Activated CD4-positive, alpha-beta T cell treated with anti-CD3 and anti-CD28 coated beads for 36 hours (primary cell): ENCODE measurements at regions not wholly inside any gene's neighbourhood (a gene's known extent, or its start where the extent isn't known, plus 50 kb on each side); places are given as distances from the start of the nearest gene placed in this dataset.

Experiments used
- ATAC-seq: fragments of 200-7000 bp; cut with Tn5 transposase; one replicate; pipeline ENCODE4 v1.10.0; 2021; ENCODE audit warnings: mild to moderate bottlenecking, moderate library complexity
- CTCF ChIA-PET: fragments of 350-600 bp; sonication (Branson Sonifier 250); formaldehyde crosslinking; loops from one replicate; lab custom pipeline; 2021; ENCODE audit warnings: antibody characterized with exemption; lab: Charles Lee
- POLR2A ChIA-PET: fragments of 350-600 bp; sonication (Branson Sonifier 250); formaldehyde crosslinking; loops from one replicate; lab custom pipeline; 2021; ENCODE audit warnings: antibody characterized with exemption, inconsistent platforms; lab: Charles Lee
- DNase-seq: peaks from one replicate; pipeline ENCODE4 v3.0.0-alpha.2; 2020
- H3K27ac Mint-ChIP-seq: one replicate; pipeline ENCODE4 v1.8.0; 2021; ENCODE audit warnings: mixed read lengths
- H3K27me3 Mint-ChIP-seq: one replicate; pipeline ENCODE4 v1.8.0; 2021; ENCODE audit warnings: mixed read lengths
- H3K36me3 Mint-ChIP-seq: one replicate; pipeline ENCODE4 v1.8.0; 2021; ENCODE audit warnings: low read depth, mixed read lengths
- H3K4me1 Mint-ChIP-seq: one replicate; pipeline ENCODE4 v1.8.0; 2021; ENCODE audit warnings: mixed read lengths
- H3K4me3 Mint-ChIP-seq: one replicate; pipeline ENCODE4 v1.8.0; 2021; ENCODE audit warnings: mild to moderate bottlenecking, moderate library complexity, mixed read lengths
- H3K9me3 Mint-ChIP-seq: one replicate; pipeline ENCODE4 v1.8.0; 2021; ENCODE audit warnings: low read depth, mixed read lengths
- intact Hi-C, 2 experiments: fragments of 100-400 bp; cut with DNase I in 1 of 2; cut with micrococcal nuclease in 1 of 2; formaldehyde crosslinking; loops; one replicate each; pipeline versions ENCODE4 v1.14.2 to v1.15.1; 2022 to 2024; cut with DNase I, micrococcal nuclease

GRCh38 chr10:58001159-58001558 lies 266.5 kb downstream of the IPMK start:
- no peak overlapping the region for H3K4me3 Mint-ChIP-seq
- peaks cover 5% of the 10 kb centered on the region for H3K27me3 Mint-ChIP-seq
- ChIA-PET CTCF (no interaction called here), POLR2A (no interaction called here)
- intact Hi-C loops = no loop called here
- no peaks in the 10 kb centered on the region for H3K4me1 Mint-ChIP-seq
- H3K27ac Mint-ChIP-seq = no peak overlapping the region
- H3K9me3 Mint-ChIP-seq = no peaks in the 10 kb centered on the region
- no peaks in the 10 kb centered on the region for H3K36me3 Mint-ChIP-seq
- DNase-seq (no peak), ATAC-seq (no peak)

GRCh38 chr10:57996536-57996935 lies 271.2 kb downstream of the IPMK start:
- ChIA-PET CTCF (no interaction called here), POLR2A (no interaction called here)
- Mint-ChIP-seq H3K4me3 (no peak overlapping the region), H3K4me1 (no peaks in the 10 kb centered on the region), H3K27me3 (no peaks in the 10 kb centered on the region), H3K9me3 (no peaks in the 10 kb centered on the region), H3K27ac (no peak overlapping the region), H3K36me3 (no peaks in the 10 kb centered on the region)
- no peak for ATAC-seq
- DNase-seq = no peak
- intact Hi-C loops = no loop called here

- Mint-ChIP-seq H3K9me3 (no peaks in the 10 kb centered on the region), H3K27ac (no peak overlapping the region), H3K27me3 (no peaks in the 10 kb centered on the region), H3K4me1 (no peaks in the 10 kb centered on the region), H3K36me3 (no peaks in the 10 kb centered on the region), H3K4me3 (no peak overlapping the region)
- ATAC-seq = no peak
- DNase-seq = no peak
- POLR2A ChIA-PET = no interaction called here
- CTCF ChIA-PET = no interaction called here
- intact Hi-C loops = no loop called here
Measured at GRCh38 chr10:57993302-57993701, 274.4 kb downstream of the IPMK start.

- H3K27me3 Mint-ChIP-seq = no peaks in the 10 kb centered on the region
- no peaks in the 10 kb centered on the region for H3K9me3 Mint-ChIP-seq
- ATAC-seq (no peak), DNase-seq (no peak)
- no peak overlapping the region for H3K27ac Mint-ChIP-seq
- CTCF ChIA-PET = interaction anchor here (0.6 kb wide), 1 partner anchor 1254 kb away, joined by 3 read pairs; no protein-coding TSS in a partner anchor
- intact Hi-C loops = no loop called here
- no peaks in the 10 kb centered on the region for H3K4me1 Mint-ChIP-seq
- POLR2A ChIA-PET = no interaction called here
- H3K36me3 Mint-ChIP-seq = no peaks in the 10 kb centered on the region
- no peak overlapping the region for H3K4me3 Mint-ChIP-seq
Measured at GRCh38 chr10:57992321-57993077, 275.2 kb downstream of the IPMK start.

- POLR2A ChIA-PET = no interaction called here
- no peak overlapping the region for H3K27ac Mint-ChIP-seq
- no peaks in the 10 kb centered on the region for H3K27me3 Mint-ChIP-seq
- H3K36me3 Mint-ChIP-seq = no peaks in the 10 kb centered on the region
- no peaks in the 10 kb centered on the region for H3K4me1 Mint-ChIP-seq
- ATAC-seq (no peak), DNase-seq (no peak)
- H3K4me3 Mint-ChIP-seq = no peak overlapping the region
- CTCF ChIA-PET = no interaction called here
- H3K9me3 Mint-ChIP-seq = no peaks in the 10 kb centered on the region
- intact Hi-C loops = no loop called here
Measured at GRCh38 chr10:57988964-57989363, 278.7 kb downstream of the IPMK start.

GRCh38 chr10:57987055-57987721 lies 280.5 kb downstream of the IPMK start:
- DNase-seq (no peak), ATAC-seq (no peak)
- ChIA-PET CTCF (no interaction called here), POLR2A (no interaction called here)
- no peaks in the 10 kb centered on the region for H3K36me3 Mint-ChIP-seq
- no peaks in the 10 kb centered on the region for H3K9me3 Mint-ChIP-seq
- intact Hi-C loops = no loop called here
- no peaks in the 10 kb centered on the region for H3K4me1 Mint-ChIP-seq
- H3K27me3 Mint-ChIP-seq = no peaks in the 10 kb centered on the region
- no peak overlapping the region for H3K27ac Mint-ChIP-seq
- H3K4me3 Mint-ChIP-seq = no peak overlapping the region

GRCh38 chr10:57986422-57986821 lies 281.3 kb downstream of the IPMK start:
- DNase-seq (no peak), ATAC-seq (no peak)
- Mint-ChIP-seq H3K27ac (no peak overlapping the region), H3K4me1 (no peaks in the 10 kb centered on the region), H3K36me3 (no peaks in the 10 kb centered on the region), H3K4me3 (no peak overlapping the region), H3K9me3 (no peaks in the 10 kb centered on the region), H3K27me3 (no peaks in the 10 kb centered on the region)
- ChIA-PET POLR2A (interaction anchor here (0.6 kb wide), 1 partner anchor 815 kb away, joined by 6 read pairs; no protein-coding TSS in a partner anchor), CTCF (no interaction called here)
- intact Hi-C loops = no loop called here

- DNase-seq = no peak
- ChIA-PET POLR2A (no interaction called here), CTCF (interaction anchor here (0.6 kb wide), 1 partner anchor 340 kb away, joined by 3 read pairs; no protein-coding TSS in a partner anchor)
- H3K27ac Mint-ChIP-seq = no peak overlapping the region
- H3K9me3 Mint-ChIP-seq = no peaks in the 10 kb centered on the region
- no peaks in the 10 kb centered on the region for H3K36me3 Mint-ChIP-seq
- intact Hi-C loops = no loop called here
- no peaks in the 10 kb centered on the region for H3K27me3 Mint-ChIP-seq
- no peak for ATAC-seq
- H3K4me3 Mint-ChIP-seq = no peak overlapping the region
- H3K4me1 Mint-ChIP-seq = no peaks in the 10 kb centered on the region
Measured at GRCh38 chr10:57983281-57983791, 284.4 kb downstream of the IPMK start.

- H3K9me3 Mint-ChIP-seq = no peaks in the 10 kb centered on the region
- intact Hi-C loops = no loop called here
- H3K36me3 Mint-ChIP-seq = no peaks in the 10 kb centered on the region
- ChIA-PET POLR2A (no interaction called here), CTCF (no interaction called here)
- DNase-seq (no peak), ATAC-seq (no peak)
- no peak overlapping the region for H3K4me3 Mint-ChIP-seq
- H3K4me1 Mint-ChIP-seq = no peaks in the 10 kb centered on the region
- H3K27ac Mint-ChIP-seq = no peak overlapping the region
- no peaks in the 10 kb centered on the region for H3K27me3 Mint-ChIP-seq
Measured at GRCh38 chr10:57982091-57982490, 285.6 kb downstream of the IPMK start.

- ATAC-seq (no peak), DNase-seq (no peak)
- H3K9me3 Mint-ChIP-seq = no peaks in the 10 kb centered on the region
- ChIA-PET CTCF (interaction anchor here (0.7 kb wide), 1 partner anchor 19 kb away, joined by 3 read pairs; no protein-coding TSS in a partner anchor), POLR2A (no interaction called here)
- H3K27ac Mint-ChIP-seq = no peak overlapping the region
- H3K27me3 Mint-ChIP-seq = no peaks in the 10 kb centered on the region
- no peak overlapping the region for H3K4me3 Mint-ChIP-seq
- intact Hi-C loops = no loop called here
- H3K36me3 Mint-ChIP-seq = no peaks in the 10 kb centered on the region
- no peaks in the 10 kb centered on the region for H3K4me1 Mint-ChIP-seq
Measured at GRCh38 chr10:57979956-57980355, 287.7 kb downstream of the IPMK start.

- no peak overlapping the region for H3K4me3 Mint-ChIP-seq
- ChIA-PET CTCF (no interaction called here), POLR2A (no interaction called here)
- DNase-seq (no peak), ATAC-seq (no peak)
- no peaks in the 10 kb centered on the region for H3K27me3 Mint-ChIP-seq
- intact Hi-C loops = no loop called here
- H3K9me3 Mint-ChIP-seq = no peaks in the 10 kb centered on the region
- no peak overlapping the region for H3K27ac Mint-ChIP-seq
- no peaks in the 10 kb centered on the region for H3K4me1 Mint-ChIP-seq
- H3K36me3 Mint-ChIP-seq = no peaks in the 10 kb centered on the region
Measured at GRCh38 chr10:57979491-57979890, 288.2 kb downstream of the IPMK start.

GRCh38 chr10:57977262-57977661 lies 290.4 kb downstream of the IPMK start:
- intact Hi-C loops = no loop called here
- H3K27ac Mint-ChIP-seq = no peak overlapping the region
- CTCF ChIA-PET = no interaction called here

More at GRCh38 chr10:57977262-57977661, 290.4 kb downstream of the IPMK start:
- Mint-ChIP-seq H3K4me3 (no peak overlapping the region), H3K4me1 (no peaks in the 10 kb centered on the region), H3K27me3 (no peaks in the 10 kb centered on the region), H3K36me3 (no peaks in the 10 kb centered on the region), H3K9me3 (peaks cover 2% of the 10 kb centered on the region)
- POLR2A ChIA-PET = no interaction called here
- DNase-seq (no peak), ATAC-seq (no peak)
